GM21447 (cell line): ENCODE measurements at regions not wholly inside any gene's neighbourhood (a gene's known extent, or its start where the extent isn't known, plus 50 kb on each side); places are given as distances from the start of the nearest gene placed in this dataset.
A peak's percentile ranks its signal among the peaks of the same experiment; 100 is the strongest.
"Not testable (repeated sequence)": the region's sequence is repeated elsewhere in the genome, so short reads cannot be mapped to it uniquely, and the experiment has no call there.

Experiments
- ATAC-seq: cut with Tn5 transposase; IDR thresholded peaks from one replicate; pipeline ENCODE4 v1.9.1; 2021; ENCODE audit not compliant: unreplicated experiment

- ATAC-seq: no peak
Observed at GRCh38 chr6:11411593-11411992, 126.0 kb upstream of the TMEM170B start.

GRCh38 chr6:11410539-11411307 lies 126.8 kb upstream of the TMEM170B start:
- no peak for ATAC-seq

GRCh38 chr6:11409371-11409770 lies 128.2 kb upstream of the TMEM170B start:
- no peak for ATAC-seq

DNA sequence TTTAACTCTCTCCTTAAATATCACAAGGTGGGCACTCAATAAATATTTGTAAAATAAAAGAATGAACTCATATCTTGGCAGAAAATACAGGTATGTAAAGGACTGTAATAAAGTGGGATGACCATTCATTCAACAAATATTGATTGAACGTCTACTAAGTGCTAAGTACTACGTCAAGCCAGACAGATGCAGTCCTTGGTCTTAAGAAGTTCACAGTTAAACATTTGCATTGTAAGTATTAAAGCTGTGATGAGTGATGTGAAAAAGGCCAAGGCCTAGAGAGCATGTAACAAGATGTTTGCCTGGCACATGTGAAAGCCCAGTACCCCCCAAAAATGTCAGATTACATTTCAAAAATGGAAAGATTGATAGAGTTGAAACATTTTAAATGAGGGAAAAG lies 130.1 kb upstream of the TMEM170B start:
- ATAC-seq: no peak

DNA sequence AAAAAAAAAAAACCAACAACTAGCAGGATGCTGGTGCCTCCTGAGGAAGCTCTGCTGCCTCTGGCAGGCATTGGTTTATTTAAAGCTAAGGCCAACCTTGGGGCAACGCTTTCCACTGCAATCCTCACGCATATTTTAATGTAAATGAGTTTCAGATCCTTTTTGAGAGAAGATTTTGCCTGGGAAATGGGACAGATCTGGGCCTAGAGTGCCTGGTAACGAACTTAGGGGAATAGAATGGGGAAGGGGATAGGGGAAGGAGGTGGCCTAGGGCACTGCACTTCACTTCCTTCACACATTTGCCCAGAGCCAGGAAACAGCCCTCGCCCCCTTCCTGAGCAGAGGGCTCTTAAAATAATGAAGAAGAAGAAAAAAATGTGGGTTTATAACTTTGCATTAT lies 132.7 kb upstream of the TMEM170B start:
- no peak for ATAC-seq

GRCh38 chr6:11404081-11404480 lies 133.5 kb upstream of the TMEM170B start:
- ATAC-seq: peak; percentile 73

- ATAC-seq: no peak
Observed at GRCh38 chr6:11403035-11403601, 134.4 kb upstream of the TMEM170B start.

GRCh38 chr6:11402581-11402980 lies 135.0 kb upstream of the TMEM170B start:
- ATAC-seq: not testable (repeated sequence)

- not testable (repeated sequence) for ATAC-seq
Observed at GRCh38 chr6:11401954-11402353, 135.6 kb upstream of the TMEM170B start.

DNA sequence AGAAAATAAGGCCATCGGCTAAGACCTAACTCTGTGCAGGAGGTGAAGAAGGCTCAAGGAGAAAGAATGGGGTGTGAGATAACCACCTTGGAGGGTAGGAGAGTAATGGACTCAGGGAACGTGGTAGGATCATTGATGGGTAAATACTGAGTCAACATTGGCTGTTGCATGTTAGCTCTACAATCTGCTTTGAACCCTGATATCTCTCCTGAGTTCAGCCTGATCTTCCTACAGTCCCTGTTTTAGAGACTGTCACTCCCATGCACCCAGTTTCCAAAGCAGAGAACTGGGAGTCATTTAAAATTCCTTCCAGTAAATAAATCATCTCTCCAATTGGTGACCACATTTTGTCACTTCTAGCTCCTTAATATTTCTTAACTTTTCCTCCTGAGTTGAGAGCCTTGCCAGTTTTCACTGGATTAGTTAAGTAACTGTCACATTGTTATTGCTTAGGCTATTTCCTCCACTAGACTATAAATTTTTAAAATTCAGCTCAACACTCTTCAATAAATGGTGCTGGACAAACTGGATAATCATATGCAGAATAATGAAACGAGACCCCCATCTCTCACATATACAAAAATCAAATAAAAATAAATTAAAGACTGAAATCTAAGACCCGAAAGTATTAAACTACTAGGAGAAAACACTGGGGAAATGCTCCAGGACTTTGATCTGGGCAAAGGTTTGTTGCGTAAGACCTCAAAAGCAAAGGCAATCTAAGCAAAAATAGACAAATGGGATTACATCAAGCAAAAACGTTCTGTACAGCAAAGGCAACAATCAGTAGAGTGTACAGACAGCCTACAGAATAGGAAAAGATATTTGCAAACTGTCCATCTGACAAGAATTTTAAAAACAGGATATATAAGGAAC lies 138.9 kb upstream of the TMEM170B start:
- no peak for ATAC-seq

- no peak for ATAC-seq
Observed at GRCh38 chr6:11397622-11398450, 139.7 kb upstream of the TMEM170B start.

DNA sequence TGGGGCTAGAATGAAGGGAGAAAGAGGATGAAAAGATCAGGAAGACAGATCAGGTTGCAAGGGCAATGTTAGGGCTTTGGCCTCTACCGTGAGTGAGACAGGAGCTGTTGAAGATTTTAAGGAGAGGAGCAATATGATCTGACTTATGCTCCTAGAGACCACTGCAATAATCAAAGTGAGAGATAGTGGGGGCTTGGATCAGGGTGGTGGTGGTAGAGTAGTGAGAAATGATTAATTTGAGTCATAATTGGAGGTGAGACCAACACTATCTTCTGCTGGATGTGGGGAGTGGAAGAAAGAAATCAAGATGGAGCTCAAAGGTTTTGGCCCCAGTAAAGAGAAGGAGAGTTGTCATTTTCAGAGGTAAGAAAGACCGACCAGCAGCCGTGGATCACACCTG lies 140.7 kb upstream of the TMEM170B start:
- no peak for ATAC-seq

DNA sequence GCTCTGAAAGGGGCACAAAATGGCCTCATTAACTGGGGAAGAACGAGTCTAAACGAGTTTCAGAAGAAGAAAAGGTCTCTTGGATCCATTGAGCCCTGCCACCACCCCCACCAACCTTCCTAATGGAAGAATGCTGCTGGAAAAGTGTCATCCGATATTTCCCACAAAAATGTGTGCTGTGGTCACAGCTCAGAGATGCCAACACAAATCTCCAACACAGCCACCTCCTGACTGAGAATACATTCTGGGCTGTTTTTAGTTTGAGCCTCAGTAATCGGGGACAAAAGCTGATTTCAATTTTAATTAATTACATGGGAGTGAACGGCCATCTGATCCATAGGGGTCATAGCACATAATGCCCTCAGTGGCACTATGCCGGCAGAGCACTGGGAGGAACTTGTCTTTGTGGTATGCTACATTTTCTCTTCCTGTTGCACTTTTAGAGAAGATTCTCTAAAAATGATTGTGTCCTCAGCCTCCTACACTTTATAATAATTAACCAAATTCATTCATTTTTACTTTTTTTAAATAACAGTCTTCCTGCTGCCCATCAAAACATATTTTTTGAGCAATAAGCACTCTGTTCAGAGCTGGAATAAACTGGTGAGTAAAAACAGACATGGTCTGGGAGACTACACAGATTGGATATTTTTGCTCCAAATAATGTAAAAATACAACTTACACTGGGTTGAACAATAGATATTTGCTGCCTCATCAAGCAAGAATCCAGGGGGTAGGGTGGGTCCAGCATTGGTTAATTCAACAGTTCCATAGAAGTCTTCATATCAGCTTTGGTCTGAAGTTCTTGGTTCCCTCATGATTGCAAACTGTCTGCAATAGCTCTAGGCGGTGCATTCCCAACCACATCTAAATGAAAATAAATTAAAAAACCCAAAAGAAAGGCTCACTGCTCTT lies 143.6 kb upstream of the TMEM170B start:
- peak; percentile 60 for ATAC-seq

DNA sequence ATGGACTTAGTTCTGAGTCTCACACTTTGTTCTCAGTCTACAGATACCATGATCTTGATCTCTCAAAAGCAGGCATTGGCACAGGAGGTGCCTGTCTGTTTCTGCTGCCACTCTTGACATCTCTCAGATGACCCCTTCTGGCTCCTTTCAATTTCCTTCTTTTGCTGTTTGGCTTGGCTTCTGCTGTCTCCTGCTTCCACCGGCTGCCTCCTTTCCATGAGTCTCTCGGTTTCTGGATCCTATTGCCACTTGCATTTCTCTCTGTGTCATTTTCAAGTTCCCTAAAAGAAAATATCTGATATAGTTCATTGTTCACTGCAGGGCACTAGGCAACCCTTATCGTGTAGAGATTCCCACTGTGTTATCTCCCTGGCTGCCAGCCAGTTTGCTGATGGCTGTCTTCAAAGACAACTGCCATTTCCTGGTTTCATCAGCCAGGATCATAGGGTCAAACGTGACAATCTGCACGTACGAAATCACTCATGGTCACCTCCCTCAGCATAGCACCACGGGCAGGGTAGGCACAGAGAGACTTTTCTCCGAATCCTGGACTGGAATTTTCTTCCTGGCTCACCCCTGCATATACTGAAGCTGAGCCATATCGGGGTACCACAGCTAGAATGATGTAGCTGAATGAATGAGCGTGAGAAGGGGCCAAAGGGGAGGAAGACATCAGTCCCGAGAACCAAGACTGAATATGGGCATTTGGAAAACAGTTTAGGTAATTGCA lies 144.6 kb upstream of the TMEM170B start:
- ATAC-seq: no peak

- no peak for ATAC-seq
Observed at GRCh38 chr6:11391934-11392777, 145.4 kb upstream of the TMEM170B start.

- no peak for ATAC-seq
Observed at GRCh38 chr6:11389977-11390376, 147.6 kb upstream of the TMEM170B start.

DNA sequence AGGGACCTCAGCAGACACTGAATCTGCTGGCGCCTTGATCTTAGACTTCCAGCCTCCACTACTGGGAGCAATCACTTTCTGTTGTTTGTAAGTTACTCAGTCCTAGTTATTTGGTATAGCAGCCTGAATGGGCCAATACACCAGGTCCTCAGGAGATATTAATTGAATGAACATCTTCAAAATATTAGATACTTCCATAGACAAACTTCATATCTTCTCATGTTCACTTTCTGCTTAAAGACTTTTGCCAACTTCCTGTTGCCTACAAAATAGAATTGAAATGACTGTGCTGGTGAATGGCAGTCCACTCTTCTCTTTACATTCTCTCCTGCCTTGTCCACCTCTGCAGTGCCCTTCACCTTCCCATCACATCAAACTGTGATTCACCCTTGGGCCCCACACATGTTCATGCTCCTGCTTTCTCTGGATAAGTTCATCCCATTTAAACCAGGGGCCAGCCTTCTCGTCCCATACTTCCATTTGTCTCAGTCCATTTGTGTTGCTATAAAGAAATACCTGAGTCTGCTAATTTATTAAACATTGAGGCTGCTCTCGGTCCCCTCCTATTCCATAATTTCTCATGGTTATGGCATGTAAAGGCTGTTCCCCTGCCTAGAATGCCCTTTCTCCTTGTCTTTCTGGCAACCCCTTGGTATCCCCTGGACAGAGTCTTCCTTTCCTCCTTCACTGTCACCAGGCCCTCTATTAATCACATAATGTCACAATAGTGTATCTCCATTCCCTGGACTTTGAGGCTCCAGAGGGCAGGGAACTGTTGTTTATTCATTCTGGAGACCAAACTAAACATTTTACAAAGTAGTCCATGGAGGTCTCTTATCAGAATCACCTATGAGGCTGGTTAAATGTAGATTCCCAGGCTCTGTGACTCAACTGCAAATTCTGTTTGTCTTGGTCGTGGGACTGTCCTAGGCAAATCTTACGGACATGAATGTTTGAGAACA lies 148.3 kb upstream of the TMEM170B start:
- no peak for ATAC-seq
